Heart right ventricle (tissue), 16 donors: ENCODE measurements at regions not wholly inside any gene's neighbourhood (a gene's known extent, or its start where the extent isn't known, plus 50 kb on each side); places are given as distances from the start of the nearest gene placed in this dataset.
"Not testable (repeated sequence)": the region's sequence is repeated elsewhere in the genome, so short reads cannot be mapped to it uniquely, and the experiment has no call there.

Experiments
- ATAC-seq, 8 donors: fragments of 200-7000 bp; cut with Tn5 transposase; one replicate each; pipeline ENCODE4 v1.9.1; 2020; ENCODE audit warnings: mild to moderate bottlenecking in 8 of 8, moderate library complexity in 8 of 8, moderate number of reproducible peaks in 1 of 8
- DNase-seq, 2 donors: peaks; one replicate each; pipeline ENCODE4 v3.0.0-alpha.2; 2020
- H3K27ac ChIP-seq, 10 donors: fragments of 200-600 bp; sonication (generic) in 2 of 10; one replicate each; pipeline versions ENCODE4 v1.5.0 to v1.8.0; 2020 to 2022; ENCODE audit warnings: mild to moderate bottlenecking in 3 of 10
- H3K27me3 ChIP-seq, 7 donors: fragments of 200-600 bp; one replicate each; pipeline ENCODE4 v1.8.0; 2021 to 2022; ENCODE audit warnings: mild to moderate bottlenecking in 2 of 7
- H3K36me3 ChIP-seq, 9 donors: fragments of 200-600 bp; sonication (generic) in 1 of 9; one replicate each; pipeline versions ENCODE4 v1.5.0 to v1.8.0; 2020 to 2022; ENCODE audit warnings: mild to moderate bottlenecking in 2 of 9
- H3K4me1 ChIP-seq, 9 donors: fragments of 200-600 bp; sonication (generic) in 1 of 9; one replicate each; pipeline versions ENCODE4 v1.5.0 to v1.8.0; 2020 to 2022; ENCODE audit warnings: mild to moderate bottlenecking in 4 of 9
- H3K4me3 ChIP-seq, 10 donors: fragments of 200-600 bp; sonication (generic) in 2 of 10; one replicate each; pipeline versions ENCODE4 v1.5.0 to v1.8.0; 2020 to 2022; ENCODE audit warnings: mild to moderate bottlenecking in 7 of 10, moderate library complexity in 2 of 10
- H3K9me3 ChIP-seq, 11 donors: fragments of 200-600 bp in 10 of 11; sonication (generic) in 2 of 11; one replicate each; pipeline versions ENCODE4 v1.5.0 to v1.8.0; 2013 to 2022; ENCODE audit warnings: mild to moderate bottlenecking in 2 of 11, control low read depth in 1 of 11, moderate library complexity in 1 of 11
- WGBS, 2 donors: extraction: QIAGEN DNeasy Blood & Tissue Kit; methylation state at CpG; one replicate each; pipeline ENCODE4 v1.1.7; 2013; ENCODE audit warnings: inconsistent platforms in 1 of 2; 5-methylcytosine and 5-hydroxymethylcytosine counted together
- intact Hi-C, 10 donors: fragments of 100-400 bp; cut with DNase I; formaldehyde crosslinking; loops; one replicate each; pipeline versions ENCODE4 v1.11.1 to v1.14.2; 2022
- TF ChIP-seq, protein P1 (sequence below), 9 donors: fragments of 200-600 bp; sonication (generic) in 2 of 9; IDR thresholded peaks; one replicate each; pipeline versions ENCODE4 v1.5.0 to v1.8.0; 2021 to 2022; ENCODE audit warnings: antibody characterized with exemption in 9 of 9, mild to moderate bottlenecking in 5 of 9, moderate library complexity in 1 of 9
- donor health status: Arrhythmogenic right ventricular cardiomyopathy.
- donor health status: ischemic (EF 13 %, LVEDD 7.1; RV severe dilation, severe dysfunction).
- donor health status: healthy with polysubstance abuse.
- donor health status: DM: no; HTN: yes; CAD: no.
- donor health status: DM: no; HTN: no; CAD: no.
- donor health status: ischemic (EF 25% LVEDD 6.9; RV normal size, moderate dysfunction).
- donor health status: ischemic (EF 25% LVEDD 5.7; RV mildly dilated, moderate dysfunction).
- donor health status: healthy.
- donor health status: DM: yes; HTN: yes; CAD: no.
- donor health status: Ischemic cardiomyopathy.
- donor health status: ischemic (EF 35%, LVEDD 5.7; RV mildly dilated, moderate dysfunction).
- donor health status: nonischemic (EF 11% LVEDD 7.7; RV severe dilation, severe dysfunction).
- donor health status: DM: yes; HTN: yes; CAD: no.
- donor health status: PGD.
- donor health status: ischemic (EF 29% LVEDD 5.4; RV normal size, mild dysfunction).
- donor health status: nonischemic (EF 23%, LVEDD 6.1; RV moderate dilation, normal function).

- Histone ChIP-seq H3K4me3 (no peak overlapping the region), H3K9me3 (no peaks in the 10 kb centered on the region), H3K4me1 (no peaks in the 10 kb centered on the region), H3K27ac (no peak overlapping the region), H3K36me3 (no peaks in the 10 kb centered on the region), H3K27me3 (peaks cover 0 to 7% (median 0%) of the 10 kb centered on the region in 7 donors)
- DNase-seq (no peak), ATAC-seq (no peak)
- TF ChIP-seq, protein P1, sequence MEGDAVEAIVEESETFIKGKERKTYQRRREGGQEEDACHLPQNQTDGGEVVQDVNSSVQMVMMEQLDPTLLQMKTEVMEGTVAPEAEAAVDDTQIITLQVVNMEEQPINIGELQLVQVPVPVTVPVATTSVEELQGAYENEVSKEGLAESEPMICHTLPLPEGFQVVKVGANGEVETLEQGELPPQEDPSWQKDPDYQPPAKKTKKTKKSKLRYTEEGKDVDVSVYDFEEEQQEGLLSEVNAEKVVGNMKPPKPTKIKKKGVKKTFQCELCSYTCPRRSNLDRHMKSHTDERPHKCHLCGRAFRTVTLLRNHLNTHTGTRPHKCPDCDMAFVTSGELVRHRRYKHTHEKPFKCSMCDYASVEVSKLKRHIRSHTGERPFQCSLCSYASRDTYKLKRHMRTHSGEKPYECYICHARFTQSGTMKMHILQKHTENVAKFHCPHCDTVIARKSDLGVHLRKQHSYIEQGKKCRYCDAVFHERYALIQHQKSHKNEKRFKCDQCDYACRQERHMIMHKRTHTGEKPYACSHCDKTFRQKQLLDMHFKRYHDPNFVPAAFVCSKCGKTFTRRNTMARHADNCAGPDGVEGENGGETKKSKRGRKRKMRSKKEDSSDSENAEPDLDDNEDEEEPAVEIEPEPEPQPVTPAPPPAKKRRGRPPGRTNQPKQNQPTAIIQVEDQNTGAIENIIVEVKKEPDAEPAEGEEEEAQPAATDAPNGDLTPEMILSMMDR (IDR thresholded peaks at IDR 0.05) = no peak
- intact Hi-C loops = no loop called here
- WGBS, 2 donors = 59 to 61% methylated on average over 1 of the region's 1 CpG
Measured at GRCh38 chr3:105281989-105282388, 84.7 kb upstream of the ALCAM start.

DNA sequence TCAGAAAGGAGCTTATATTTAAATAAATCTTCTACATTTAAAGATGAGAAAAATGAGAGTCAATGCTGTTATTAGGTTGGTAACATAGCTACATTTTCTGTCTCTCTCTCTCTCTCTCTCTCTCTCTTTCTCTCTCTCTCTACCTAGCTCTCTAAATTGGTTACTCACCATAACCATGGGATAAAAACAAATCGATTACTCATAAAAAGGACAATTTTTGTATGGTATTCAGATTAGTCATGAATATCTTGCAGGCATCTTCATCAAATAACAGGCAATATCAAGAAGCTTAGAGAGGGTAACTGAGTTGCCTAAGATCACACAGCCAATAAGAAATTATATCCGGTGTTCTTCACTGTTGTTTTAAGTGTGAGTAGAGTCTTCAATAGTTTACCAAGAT is 81.8 kb upstream of the ALCAM start:
- WGBS, 2 donors = 59 to 64% methylated on average over 2 of the region's 2 CpGs
- TF ChIP-seq, protein P1 (IDR thresholded peaks at IDR 0.05) = no peak
- no peak for DNase-seq

DNA sequence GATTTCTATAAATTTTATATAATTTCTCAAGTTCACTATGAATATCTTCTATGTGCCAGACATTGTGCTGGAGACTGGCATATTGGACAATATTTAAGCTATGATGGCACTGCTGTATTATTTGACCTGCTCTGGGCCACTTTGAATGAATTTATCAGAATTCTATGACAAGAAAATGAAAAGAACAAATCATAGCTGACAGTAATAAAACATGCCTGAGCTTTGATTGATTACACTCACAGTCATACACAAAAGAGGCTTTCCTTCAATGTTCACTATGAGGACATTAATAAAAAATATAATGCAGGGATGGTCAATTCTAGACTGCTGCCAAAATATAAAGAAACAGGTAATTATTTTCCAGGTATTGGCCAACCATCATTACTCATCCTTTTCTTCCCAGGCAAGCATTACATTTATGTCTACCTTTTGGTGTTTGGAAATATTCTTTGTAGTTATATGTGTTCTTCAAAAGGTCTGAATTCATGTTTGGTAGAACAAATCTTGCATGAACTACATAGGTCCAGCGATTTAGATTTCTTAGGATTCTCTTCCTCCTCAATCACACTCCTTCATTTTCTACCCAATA is 81.0 kb upstream of the ALCAM start:
- H3K4me1 ChIP-seq = no peaks in the 10 kb centered on the region
- 85 to 86% methylated on average over 1 of the region's 1 CpG for WGBS, 2 donors
- ATAC-seq = no peak

More for the DNA sequence above, 81.8 kb upstream of the ALCAM start:
- no peaks in the 10 kb centered on the region for H3K4me1 ChIP-seq
- intact Hi-C loops = no loop called here
- H3K27ac ChIP-seq = no peak overlapping the region
- H3K9me3 ChIP-seq = peaks cover 0 to 2% (median 0%) of the 10 kb centered on the region in 11 donors
- no peak for ATAC-seq
- no peaks in the 10 kb centered on the region for H3K36me3 ChIP-seq
- no peak overlapping the region for H3K4me3 ChIP-seq
- H3K27me3 ChIP-seq = peaks cover 0 to 7% (median 0%) of the 10 kb centered on the region in 7 donors

DNA sequence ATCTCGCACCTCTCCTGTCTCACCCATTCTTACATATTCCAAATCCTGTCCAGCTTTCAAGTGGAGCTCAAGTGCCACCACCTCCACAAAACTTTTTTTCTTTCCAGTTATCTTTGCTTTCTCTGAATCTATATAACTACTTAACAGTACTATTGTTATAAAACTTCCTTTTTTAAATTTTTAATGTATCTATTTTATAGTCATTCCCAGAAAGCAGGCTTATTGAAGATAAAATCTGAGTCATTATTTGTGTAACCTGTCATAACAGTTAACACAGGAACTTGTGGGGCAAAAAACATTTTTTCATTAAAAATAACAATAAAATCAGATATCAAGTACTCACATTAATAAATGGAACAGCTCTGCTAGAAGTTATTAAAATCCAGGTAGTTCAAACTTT is 73.3 kb upstream of the ALCAM start:
- 89 to 91% methylated on average over 1 of the region's 1 CpG for WGBS, 2 donors
- Histone ChIP-seq H3K4me1 (no peaks in the 10 kb centered on the region), H3K4me3 (no peak overlapping the region), H3K27me3 (no peaks in the 10 kb centered on the region), H3K36me3 (no peaks in the 10 kb centered on the region), H3K27ac (no peak overlapping the region), H3K9me3 (peaks cover 0 to 20% (median 0%) of the 10 kb centered on the region in 11 donors)
- TF ChIP-seq, protein P1 (IDR thresholded peaks at IDR 0.05) = no peak
- no peak for ATAC-seq
- intact Hi-C loops = no loop called here
- DNase-seq = no peak

More for the DNA sequence above, 81.0 kb upstream of the ALCAM start:
- Histone ChIP-seq H3K9me3 (peaks cover 0 to 11% (median 0%) of the 10 kb centered on the region in 11 donors), H3K27me3 (peaks cover 0 to 7% (median 0%) of the 10 kb centered on the region in 7 donors), H3K27ac (no peak overlapping the region), H3K4me3 (no peak overlapping the region), H3K36me3 (no peaks in the 10 kb centered on the region)
- TF ChIP-seq, protein P1 (IDR thresholded peaks at IDR 0.05) = no peak
- no peak for DNase-seq
- intact Hi-C loops = no loop called here

GRCh38 chr3:105296182-105296822 is 70.4 kb upstream of the ALCAM start:
- ATAC-seq, intact Hi-C loops, H3K4me3 ChIP-seq, H3K36me3 ChIP-seq, H3K9me3 ChIP-seq, H3K27me3 ChIP-seq, DNase-seq, H3K4me1 ChIP-seq, H3K27ac ChIP-seq: not testable (repeated sequence)
- 84 to 91% methylated on average over 23 to 28 of the region's 28 CpGs for WGBS, 2 donors
